AML-193 (cell line): ENCODE measurements at regions not wholly inside any gene's neighbourhood (a gene's known extent, or its start where the extent isn't known, plus 50 kb on each side); places are given as distances from the start of the nearest gene placed in this dataset.
"Not testable (repeated sequence)": the region's sequence is repeated elsewhere in the genome, so short reads cannot be mapped to it uniquely, and the experiment has no call there.

ENCODE experiments used
- DNase-seq, 2 experiments: peaks; one replicate each; lab custom pipeline; 2025; lab: John Stamatoyannopoulos, UW

DNA sequence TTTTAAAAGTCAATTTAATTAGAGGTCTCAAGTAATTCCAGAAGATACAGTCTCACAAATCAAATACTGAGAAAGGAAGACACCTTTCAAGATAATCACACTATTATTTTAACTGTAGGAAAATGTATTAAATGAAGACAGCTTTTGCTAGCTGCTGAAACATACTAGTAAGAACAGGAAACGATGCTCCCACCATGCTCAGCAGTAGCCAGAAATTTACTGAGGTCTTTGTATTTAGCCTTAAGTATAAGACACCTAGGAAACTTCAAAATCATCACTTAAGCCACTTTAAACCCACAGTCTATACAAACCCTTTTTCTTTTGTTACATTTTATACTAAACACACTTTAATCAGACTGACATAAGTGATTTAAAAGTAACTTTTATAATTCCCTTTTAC, 72.7 kb upstream of the NPIPB12 start:
- not testable (repeated sequence) for DNase-seq

DNA sequence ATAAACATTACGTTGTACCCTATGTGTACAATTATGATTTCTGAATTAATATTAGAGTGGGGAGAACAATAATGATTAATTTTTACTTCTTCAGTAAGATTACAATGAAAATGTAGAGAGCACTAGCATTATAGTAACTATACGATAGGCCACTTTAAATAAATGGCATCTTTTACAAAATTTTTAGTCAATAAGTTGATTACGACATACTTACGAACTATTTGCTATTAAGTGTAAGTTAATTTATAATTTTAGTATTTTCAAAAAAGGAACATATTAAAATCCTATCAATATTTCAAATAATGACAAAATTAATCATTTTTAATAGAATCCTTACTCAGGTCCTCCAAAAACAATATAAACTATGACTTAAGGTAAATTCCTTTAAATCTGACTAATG, 75.6 kb upstream of the NPIPB12 start:
- not testable (repeated sequence) for DNase-seq

DNA sequence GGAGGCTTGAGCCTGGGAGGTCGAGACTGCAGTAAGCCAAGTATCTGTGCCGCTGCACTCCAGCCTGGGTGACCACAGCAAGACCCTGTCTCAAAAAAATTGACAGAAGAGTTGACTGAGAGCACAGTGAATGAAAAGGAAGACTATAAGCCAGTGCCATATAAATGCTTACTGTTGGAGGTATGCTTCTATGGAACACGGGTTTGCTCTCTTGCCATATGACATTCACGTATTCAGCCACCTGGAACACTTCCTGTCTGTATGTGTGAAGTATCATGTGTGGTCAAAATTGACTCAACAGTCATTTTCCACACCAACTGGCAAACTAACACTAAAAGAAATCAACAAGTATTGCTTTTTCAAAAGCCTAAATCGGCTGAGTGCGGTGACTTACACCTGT, 71.1 kb upstream of the SPN start:
- DNase-seq, result not testable (repeated sequence)

DNA sequence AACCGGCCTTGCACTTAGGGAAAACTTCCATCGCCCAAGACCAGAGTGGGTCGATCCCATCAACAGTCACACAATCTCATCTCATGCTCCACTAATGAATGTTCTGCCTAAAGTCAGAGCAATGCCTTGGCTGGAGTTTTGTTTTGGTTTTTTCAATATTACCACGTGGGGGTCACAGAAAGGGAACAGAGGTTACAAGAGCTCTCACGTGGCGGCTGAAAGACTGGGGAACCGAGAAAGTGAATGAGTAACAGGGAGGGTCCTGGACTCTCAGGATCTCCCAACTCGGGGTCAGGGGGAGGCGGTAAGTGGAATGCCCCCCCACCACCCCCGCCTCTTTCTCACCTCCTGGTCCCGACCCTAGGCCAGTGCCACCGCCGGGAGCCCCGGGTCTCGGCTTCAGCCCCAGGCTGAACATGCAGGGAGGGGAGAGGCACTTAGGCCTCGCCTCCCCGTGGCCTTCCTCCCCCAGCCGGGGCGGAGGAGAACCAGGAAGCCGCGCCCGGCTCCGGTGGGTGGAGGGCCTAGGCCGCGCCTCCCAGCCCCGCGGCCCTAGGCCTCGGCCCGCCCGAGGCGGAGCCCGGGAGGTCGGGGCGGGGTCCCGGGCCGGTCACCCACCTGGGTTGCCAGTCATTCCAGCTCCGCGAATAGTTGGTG, 68.7 kb upstream of the SPN start:
- DNase-seq, result peak in 1 of 2 experiments; percentile 12

DNA sequence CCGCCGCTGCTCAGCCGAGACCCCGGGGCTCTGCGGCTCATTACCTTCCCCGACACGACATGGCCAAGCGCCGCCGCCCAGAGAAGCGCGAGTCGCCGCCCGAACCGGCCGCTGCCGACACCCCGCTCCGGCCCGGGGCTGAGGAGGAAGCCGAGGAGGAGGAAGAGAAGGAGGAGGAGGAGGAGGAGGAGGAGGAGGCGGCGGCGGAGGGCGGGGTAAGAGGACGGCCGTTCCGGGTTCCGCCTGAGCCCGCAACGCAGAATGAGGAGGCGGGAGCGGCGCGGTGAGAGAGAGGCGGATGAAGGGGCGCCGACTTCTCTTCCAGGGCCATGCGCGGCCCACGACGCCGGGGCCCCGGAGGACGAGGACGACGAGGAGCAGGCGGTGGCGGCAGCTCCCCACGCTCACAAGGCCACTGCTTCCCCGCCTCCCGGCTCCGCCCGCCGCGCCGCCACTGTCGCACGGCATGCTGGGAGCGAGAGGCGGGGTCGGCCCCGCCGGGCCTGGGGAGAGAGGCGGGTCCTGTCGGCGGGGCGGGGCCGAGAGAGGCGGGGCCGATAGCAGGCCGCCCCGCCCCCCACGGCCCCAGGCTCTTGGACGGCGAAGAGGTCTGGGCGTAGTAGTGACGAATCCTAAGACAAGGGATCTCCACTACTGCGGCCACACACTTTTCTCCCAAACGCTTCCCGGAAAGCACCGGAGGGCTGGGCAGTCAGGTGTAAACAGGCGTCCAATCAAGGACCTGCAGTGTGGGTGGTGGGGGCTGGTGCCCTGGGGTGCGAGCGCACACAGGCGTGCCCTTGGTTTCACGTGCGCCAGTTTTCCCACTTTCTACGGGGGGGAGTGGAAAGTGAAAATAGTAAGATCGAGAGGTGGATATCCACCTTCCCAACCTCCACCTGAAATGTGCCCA, 67.9 kb upstream of the SPN start:
- DNase-seq, result peak; percentile 59 to 70

DNA sequence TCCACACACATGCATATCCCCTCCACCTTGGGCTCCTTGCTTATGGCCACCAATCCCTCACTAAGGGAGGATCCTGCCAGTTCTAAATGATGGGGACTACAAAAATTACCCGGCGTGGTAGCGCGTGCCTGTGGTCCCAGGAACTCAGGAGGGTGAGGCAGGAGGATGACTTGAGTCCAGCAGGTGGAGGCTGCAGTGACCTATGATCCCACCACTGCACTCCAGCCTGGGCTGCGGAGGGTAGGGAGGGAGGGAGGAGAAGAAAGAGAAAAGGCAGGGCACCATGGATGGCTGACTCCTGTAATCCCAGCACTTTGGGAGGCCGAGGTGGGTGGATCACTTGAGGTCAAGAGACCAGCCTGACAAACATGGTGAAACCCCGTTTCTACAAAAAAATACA, 66.0 kb upstream of the SPN start:
- DNase-seq, result not testable (repeated sequence)

DNA sequence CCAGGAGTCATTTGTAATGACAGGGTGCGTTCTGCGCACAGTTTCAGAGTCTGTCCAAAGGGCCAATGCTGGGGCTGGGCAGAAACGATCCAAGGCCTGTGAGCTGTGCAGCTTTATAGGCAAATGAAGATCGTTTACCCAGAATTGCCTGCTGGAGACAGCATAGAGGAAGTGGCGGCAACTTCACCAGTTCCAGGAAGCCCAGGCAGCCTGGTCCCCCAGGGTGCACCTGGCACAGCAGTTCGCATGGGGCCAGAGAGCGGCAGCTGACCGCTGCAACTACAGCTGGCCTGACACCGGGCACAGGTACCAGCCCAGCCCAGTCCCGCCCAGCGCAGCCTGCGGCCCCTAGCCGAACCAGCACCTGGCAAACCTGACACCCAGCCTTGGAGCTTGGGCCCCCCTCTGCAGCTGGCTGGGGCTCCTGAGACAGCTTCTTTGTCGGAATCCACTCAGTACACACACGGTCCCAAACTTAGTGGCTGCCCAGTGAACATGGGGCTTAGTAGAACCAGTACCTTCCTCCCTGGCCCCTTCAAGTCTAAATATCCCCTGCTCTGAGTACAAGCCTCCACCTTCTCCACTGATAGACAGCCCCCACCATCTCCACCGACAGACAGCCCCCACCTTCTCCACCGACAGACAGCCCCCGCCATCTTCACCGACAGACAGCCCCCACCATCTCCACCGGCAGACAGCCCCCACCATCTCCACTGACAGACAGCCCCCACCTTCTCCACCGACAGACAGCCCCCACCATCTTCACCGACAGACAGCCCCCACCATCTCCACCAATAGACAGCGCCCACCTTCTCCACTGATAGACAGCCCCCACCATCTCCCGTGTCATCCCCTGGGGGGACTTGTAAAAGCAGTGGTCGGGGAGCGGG, 62.7 kb upstream of the SPN start:
- DNase-seq, result peak; percentile 64 to 65

DNA sequence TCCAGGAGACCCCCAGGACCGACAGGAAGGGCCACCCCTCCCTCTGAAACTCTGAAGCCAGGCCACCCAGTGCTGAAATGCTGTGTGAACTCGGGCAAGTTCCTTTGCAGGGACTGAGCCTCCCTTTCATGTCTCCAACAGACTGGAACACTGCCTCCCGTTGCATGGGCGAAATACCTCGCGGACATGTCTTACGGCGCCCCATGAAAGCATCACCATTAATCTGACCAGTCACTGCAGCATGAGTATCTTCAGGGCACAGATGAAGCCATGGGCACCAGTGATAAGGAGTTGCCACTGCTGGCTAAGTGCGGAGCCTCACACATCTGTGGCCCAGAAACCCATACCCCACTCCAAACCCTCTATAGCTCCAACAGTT, 60.8 kb upstream of the SPN start:
- not testable (repeated sequence) for DNase-seq

DNA sequence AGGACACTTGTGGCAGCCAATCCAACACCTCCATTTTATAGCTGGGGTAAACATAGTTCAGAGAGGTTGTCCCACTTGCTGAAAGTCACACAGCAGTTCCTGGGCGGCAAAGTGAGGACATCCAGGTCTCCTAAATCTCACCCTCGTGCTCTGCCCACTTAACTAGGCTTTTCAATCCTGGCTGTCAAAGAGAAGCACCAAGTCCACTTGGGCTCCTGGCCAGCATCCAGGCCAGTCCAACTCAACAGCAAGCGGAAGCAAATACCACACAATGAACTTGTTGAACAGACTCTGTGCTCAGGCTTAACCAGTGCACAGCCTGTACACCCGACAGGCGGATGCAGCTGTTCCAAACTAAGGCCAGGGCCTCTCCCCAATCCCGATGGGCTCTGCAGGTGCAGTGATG, 60.4 kb upstream of the SPN start:
- DNase-seq, result not testable (repeated sequence)

DNA sequence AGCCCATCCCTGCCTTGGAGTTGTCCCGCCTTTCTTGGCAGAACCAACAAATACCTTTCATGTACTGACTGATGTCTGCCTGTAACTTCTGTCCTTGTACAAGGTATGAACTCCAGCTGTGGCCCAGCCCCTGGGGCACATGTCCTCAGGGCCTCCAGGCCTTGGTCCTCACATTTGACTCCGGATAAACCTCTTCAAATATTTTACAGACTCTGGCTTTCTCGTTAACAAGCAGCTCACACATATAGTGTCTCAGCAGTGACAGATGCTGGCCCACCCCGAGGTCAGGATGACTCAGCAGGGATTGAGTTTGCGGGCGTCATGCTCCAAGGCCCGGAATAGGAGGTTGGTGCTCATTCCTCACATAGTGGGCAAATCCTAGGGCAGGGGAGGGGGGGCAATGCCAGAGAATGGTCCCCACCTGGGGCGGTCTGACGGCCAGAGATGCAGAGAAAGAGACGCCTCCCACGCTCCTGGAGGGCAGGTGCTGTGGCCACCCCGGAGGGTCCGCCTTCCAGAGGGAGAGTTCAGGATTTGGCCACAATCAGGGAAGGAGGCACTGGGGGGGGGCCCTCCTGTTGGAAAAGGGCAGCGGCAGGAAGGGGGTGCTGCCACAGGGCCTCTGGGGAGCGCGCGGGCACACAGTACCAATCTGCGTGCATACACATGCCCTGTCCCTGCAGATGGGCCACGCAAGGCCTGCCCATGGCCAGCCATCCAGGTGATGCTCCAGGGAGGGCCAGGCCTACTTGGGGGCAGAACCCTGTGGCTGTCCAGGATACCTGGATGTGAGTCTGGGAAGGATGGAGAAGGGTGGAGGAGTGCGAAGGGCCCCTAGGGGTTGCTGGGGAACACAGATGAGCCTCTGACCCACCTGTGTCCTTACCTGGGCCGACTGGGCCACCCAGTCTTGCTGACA, 58.2 kb upstream of the SPN start:
- DNase-seq, result not testable (repeated sequence)

DNA sequence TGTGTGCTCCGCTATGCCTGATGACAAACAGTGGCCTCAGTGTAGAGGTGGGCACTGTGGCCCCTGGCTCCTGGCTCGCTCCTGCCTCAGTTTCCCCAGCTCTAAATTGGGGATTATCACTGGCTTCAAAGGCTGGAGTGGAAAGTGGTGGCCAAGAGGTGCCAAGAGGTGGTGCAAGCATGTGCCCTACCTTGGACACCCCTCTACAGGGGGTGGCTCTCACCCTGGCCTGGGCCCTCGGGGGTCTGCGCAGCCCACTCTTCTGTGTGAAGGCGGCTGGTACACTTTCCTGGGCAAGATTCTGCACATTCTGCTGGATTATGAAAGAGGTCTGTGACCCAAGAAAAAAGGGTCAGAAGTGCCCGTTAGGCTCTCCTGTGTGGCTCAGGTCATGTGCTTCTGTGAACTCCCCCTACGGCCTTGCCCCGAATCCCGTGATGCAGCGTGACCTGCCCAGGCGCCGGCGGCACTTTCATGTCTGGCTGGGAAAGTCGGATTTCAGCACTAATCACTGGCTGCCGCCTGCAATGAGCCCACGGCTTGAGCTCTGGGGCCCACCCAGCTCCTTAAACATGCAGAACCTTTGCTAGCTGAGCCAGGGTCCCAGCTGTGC, 57.3 kb upstream of the SPN start:
- not testable (repeated sequence) for DNase-seq

DNA sequence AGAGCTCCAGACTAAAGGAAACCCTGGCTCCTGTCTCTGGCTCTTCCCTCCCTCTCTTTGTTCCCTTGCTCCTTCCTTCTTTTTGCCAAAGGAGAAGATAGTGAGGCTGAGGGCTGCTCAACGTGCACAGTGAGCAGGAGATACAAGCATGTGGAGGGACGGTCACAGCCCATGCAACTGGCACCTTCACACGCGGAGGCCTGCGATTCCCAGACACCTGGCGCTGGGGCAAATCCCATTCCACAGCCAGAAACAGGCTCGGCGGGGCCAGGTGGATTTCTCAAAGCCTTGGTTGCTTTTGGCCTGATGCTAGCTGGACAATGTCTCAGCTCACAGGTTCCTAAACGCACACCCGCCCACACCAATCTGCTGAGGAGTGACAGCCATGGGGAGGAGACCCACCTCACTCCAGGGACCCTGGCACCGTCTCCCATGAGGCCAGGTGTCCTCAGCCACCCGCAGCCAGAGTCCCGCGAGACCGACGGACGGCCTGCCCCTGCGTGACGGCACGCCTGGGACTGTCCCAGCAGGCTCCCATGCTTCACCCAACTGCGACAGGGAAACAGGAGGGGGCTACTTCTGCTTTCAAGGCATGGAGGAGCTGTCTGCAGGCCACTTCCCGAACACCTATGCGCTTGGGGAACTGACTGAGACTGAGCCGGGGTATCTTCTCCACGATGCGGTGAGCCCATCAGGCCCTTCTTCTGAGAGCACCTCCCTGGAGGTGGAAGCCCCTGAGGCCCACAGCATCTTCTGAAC, 56.2 kb upstream of the SPN start:
- not testable (repeated sequence) for DNase-seq

DNA sequence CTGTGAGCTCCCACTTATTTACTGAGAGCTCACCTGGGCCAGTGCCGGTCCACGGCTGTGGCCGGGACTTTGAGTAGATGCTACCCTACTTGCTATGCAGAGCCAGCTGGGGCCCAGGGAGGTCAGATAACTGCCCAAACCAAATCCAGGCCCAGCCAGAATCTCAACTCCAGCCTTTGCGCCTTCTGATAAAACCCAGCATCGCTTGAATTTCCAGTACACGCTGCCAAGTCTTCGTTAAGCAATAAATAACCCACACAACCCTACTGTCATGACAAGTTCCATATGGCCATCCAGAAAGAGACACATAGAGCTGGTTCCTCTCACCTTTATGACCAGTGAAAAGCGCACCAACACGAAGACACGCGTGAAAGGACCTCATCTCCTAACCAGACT, 55.6 kb upstream of the SPN start:
- DNase-seq, result not testable (repeated sequence)

DNA sequence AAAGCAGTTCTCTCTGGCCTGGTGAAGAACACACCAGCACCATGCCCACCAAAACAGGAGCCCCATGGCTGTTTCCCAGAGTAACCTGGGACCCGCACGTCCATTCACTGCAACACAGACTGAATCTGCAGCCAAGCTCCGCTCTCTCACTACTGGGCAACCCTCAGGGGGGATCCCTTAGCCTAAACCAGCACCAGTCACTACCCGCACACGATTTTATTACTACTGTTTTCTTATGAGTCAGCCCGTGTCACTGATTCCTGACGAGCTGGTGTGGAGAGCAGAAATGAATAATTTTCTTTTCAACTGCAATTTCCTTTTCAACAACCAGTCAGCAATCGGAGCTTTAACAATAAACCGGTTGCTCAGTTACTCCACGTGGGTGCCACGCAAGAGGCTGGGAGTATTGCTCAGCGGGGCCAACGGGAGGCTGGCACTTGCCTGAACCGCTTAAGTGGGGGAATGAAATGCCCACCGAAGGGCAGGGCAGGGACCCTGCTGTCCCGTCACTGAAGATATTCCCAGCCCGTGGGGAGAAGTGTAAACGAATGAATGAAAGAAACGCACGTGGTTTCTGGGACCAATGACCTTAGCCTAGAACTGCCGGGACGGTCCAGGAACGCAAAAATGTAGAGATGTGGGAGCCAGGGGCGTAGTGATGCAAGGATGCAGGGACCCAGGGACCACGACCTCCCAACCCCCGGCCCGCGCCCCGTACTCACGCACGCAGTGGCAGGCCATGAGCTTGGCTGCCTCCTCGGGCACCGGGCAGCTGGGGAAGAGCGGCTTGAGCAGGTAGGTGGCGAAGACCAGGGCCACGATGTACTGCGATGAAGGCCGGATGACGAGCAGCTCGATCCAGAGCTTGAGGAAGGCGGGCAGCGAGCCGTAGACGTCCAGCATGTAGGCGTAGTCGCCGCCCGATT, 50.4 kb upstream of the SPN start:
- DNase-seq, result not testable (repeated sequence)
